ENCODE measurements at regions not wholly inside any gene's neighbourhood (a gene's known extent, or its start where the extent isn't known, plus 50 kb on each side); places are given as distances from the start of the nearest gene placed in this dataset.

DNA sequence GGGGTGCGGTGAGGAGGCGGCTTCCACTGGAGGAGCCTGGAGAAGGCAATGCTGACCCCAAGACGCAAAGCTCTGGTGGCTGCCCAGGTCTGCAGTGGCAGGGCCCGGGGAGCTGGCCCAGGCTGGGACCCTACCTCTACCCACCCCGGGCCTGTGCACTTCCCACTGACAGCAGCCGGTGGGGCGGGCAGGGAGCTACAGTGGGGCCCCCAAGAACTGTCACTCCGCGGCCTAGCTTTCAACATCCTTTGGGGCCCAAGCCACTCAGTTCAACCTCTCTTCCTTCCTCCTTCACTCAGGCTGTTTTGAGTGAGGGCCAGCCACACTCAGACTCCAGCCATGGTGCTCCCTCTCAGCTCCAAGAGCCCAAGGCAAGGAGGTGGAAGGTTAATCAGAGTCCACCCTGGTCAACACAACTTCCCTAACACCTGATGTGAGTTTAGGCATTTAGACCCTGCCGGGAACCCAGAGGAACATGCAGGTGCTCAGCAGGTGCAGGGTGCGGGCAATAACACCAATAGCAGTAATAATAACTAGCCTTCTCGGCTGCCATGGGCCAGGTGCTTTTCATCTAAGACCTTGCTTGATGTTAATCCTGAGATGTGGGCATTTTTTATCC is 93.6 kb downstream of the ZFP36L2 start:
- 92% methylated on average over 10 of the region's 12 CpGs for WGBS (ENCODE audit: low lambda C conversion rate, missing lambda C conversion rate)
- Histone ChIP-seq H3K4me2 (no peak overlapping the region), H3K27me3 (no peaks in the 10 kb centered on the region), H3K4me1 (ENCODE audit: insufficient read depth) (peaks cover 27% of the 10 kb centered on the region), H3K27ac (peak overlapping the region; percentile 85), H2AFZ (no peak overlapping the region), H3K9me3 (ENCODE audit: low read depth) (no peaks in the 10 kb centered on the region), H3K4me3 (no peak overlapping the region), H3K9me2 (replicated peaks; ENCODE audit: insufficient read depth) (no peaks in the 10 kb centered on the region), H4K20me1 (ENCODE audit: insufficient read depth, poor library complexity, severe bottlenecking) (no peaks in the 10 kb centered on the region), H3K79me2 (no peaks in the 10 kb centered on the region), H3K36me3 (replicated peaks; ENCODE audit: insufficient read depth, low read depth) (no peaks in the 10 kb centered on the region)
- no peak for DNase-seq (ENCODE audit: low spot score)
- no peak for TF ChIP-seq EZH2 (IDR thresholded peaks at IDR 0.05; ENCODE audit: borderline replicate concordance)

DNA sequence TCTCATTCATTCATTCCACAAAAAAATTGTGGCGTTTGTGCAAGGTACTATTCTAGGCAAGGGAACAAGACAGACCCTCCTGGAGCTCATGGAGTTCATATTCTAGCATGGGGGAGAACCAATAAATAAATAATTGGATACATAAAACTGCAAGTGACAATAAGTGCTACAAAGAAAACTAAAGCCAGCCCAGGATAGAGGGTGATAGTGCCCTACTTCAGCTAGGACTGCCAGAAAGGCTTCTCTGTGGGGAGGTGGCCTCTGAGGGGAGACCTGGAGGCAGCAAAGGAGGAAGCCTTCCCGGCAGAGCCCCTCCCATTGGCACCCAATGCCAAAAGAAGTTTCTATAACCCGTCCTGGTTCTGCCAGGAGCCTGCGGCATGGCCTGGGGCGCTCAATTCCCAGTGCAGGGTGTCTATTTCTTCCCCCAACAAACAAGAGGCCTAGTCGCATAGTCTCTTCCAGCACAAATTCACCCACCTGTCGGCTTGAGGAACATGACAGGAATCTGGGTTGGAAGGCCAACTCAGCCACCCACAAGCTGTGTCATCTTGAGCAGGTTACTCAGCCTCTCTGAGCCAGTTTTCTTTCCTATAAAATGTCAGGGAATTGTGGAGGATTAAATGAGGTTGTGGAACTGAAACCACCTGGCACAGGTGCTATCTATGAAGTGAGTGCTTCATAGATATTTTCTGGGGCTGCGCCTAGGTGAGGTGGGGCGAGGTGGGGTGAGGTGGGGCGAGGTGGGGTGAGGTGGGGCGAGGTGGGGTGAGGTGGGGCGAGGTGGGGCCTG is 94.3 kb downstream of the ZFP36L2 start:
- H3K4me2 ChIP-seq: no peak overlapping the region

DNA sequence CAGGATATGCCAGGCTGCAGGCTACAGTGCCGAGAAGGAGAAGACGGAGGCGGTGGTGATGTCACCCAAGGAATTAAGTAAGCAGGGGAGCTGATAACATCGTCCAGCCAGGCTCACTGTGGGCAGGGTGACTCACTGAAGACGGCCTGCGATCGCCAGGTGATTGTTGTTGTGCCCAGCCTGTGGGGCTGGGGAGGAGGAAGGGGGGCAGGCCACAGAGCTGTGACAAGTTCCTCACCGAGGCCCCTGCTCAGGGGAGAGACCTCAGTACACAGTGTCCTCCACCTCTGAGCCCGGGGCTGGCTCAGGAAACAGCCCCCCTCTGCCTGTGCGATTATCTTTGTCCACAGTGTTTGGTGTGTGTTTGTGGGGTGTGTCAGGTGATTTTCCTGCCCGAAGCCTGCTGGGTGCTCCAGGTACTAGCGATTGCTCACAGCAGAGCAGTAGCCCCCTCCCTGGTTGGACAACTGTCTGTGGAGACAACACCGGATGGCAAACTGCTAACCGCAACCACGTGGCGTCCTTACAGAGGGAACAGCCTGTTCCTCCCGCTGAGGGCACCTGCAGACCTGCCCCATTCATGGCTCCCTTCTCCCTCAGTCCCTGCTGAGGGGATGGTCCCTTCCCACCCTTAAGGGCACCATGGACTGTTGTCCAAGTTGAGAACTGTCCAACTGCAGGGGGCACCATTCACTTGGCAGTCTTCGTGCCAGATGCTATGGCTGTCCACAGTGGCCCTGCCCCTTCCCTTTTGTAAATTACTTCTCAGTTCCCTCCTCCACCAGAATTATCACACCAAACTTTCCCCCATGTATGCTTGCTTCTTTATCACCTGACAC is 95.1 kb downstream of the ZFP36L2 start:
- Histone ChIP-seq H3K9me2 (replicated peaks; ENCODE audit: insufficient read depth) (no peaks in the 10 kb centered on the region), H2AFZ (no peak overlapping the region), H4K20me1 (ENCODE audit: insufficient read depth, poor library complexity, severe bottlenecking) (no peaks in the 10 kb centered on the region), H3K27me3 (no peaks in the 10 kb centered on the region), H3K27ac (peak overlapping the region; percentile 85), H3K9me3 (ENCODE audit: low read depth) (no peaks in the 10 kb centered on the region), H3K36me3 (replicated peaks; ENCODE audit: insufficient read depth, low read depth) (no peaks in the 10 kb centered on the region), H3K4me2 (no peak overlapping the region), H3K4me1 (ENCODE audit: insufficient read depth) (peaks cover 27% of the 10 kb centered on the region), H3K4me3 (no peak overlapping the region), H3K79me2 (no peaks in the 10 kb centered on the region)
- peak; percentile 91 for DNase-seq (ENCODE audit: low spot score)
- TF ChIP-seq EZH2phosphoT487 (IDR thresholded peaks at IDR 0.05; ENCODE audit: low read depth, severe bottlenecking, unreplicated experiment): no peak
- TF ChIP-seq, protein P1, sequence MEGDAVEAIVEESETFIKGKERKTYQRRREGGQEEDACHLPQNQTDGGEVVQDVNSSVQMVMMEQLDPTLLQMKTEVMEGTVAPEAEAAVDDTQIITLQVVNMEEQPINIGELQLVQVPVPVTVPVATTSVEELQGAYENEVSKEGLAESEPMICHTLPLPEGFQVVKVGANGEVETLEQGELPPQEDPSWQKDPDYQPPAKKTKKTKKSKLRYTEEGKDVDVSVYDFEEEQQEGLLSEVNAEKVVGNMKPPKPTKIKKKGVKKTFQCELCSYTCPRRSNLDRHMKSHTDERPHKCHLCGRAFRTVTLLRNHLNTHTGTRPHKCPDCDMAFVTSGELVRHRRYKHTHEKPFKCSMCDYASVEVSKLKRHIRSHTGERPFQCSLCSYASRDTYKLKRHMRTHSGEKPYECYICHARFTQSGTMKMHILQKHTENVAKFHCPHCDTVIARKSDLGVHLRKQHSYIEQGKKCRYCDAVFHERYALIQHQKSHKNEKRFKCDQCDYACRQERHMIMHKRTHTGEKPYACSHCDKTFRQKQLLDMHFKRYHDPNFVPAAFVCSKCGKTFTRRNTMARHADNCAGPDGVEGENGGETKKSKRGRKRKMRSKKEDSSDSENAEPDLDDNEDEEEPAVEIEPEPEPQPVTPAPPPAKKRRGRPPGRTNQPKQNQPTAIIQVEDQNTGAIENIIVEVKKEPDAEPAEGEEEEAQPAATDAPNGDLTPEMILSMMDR (IDR thresholded peaks at IDR 0.05; ENCODE audit: poor library complexity): peak; percentile 43
- WGBS (ENCODE audit: low lambda C conversion rate, missing lambda C conversion rate): 35% methylated on average over 18 of the region's 18 CpGs

More for the DNA sequence above, 94.3 kb downstream of the ZFP36L2 start:
- H3K4me1 ChIP-seq (ENCODE audit: insufficient read depth): peaks cover 27% of the 10 kb centered on the region
- peak overlapping the region; percentile 85 for H3K27ac ChIP-seq
- DNase-seq (ENCODE audit: low spot score): no peak
- no peak overlapping the region for H3K4me3 ChIP-seq
- WGBS (ENCODE audit: low lambda C conversion rate, missing lambda C conversion rate): 87% methylated on average over 7 of the region's 12 CpGs
- no peak overlapping the region for H2AFZ ChIP-seq
- no peaks in the 10 kb centered on the region for H3K9me2 ChIP-seq (replicated peaks; ENCODE audit: insufficient read depth)
- H3K36me3 ChIP-seq (replicated peaks; ENCODE audit: insufficient read depth, low read depth): no peaks in the 10 kb centered on the region
- H4K20me1 ChIP-seq (ENCODE audit: insufficient read depth, poor library complexity, severe bottlenecking): no peaks in the 10 kb centered on the region
- no peaks in the 10 kb centered on the region for H3K9me3 ChIP-seq (ENCODE audit: low read depth)
- no peaks in the 10 kb centered on the region for H3K27me3 ChIP-seq
- no peak for TF ChIP-seq EZH2phosphoT487 (IDR thresholded peaks at IDR 0.05; ENCODE audit: low read depth, severe bottlenecking, unreplicated experiment)
- TF ChIP-seq, protein P1 (IDR thresholded peaks at IDR 0.05; ENCODE audit: poor library complexity): no peak
- TF ChIP-seq EZH2 (IDR thresholded peaks at IDR 0.05; ENCODE audit: borderline replicate concordance): no peak
- no peaks in the 10 kb centered on the region for H3K79me2 ChIP-seq

DNA sequence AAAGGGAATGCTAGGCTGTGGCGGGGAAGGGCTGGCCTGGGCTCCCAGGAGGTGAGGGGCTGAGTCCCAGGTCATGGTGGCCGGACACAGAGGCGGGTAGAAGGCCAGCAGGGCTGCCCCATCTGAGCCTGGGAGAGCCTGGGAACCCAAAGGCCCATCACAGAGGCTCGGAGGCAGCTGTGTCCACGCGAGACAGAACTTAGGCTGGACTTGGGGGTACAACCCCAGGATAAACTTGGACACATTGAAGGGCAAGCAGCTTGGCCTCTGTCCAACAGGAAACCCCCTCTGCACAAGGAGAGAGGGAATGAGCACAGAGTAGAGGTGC is 95.9 kb downstream of the ZFP36L2 start:
- no peak for TF ChIP-seq EZH2 (IDR thresholded peaks at IDR 0.05; ENCODE audit: borderline replicate concordance)
- TF ChIP-seq, protein P1 (IDR thresholded peaks at IDR 0.05; ENCODE audit: poor library complexity): no peak
- no peak for TF ChIP-seq EZH2phosphoT487 (IDR thresholded peaks at IDR 0.05; ENCODE audit: low read depth, severe bottlenecking, unreplicated experiment)
- Histone ChIP-seq H3K79me2 (no peaks in the 10 kb centered on the region), H3K9me3 (ENCODE audit: low read depth) (no peaks in the 10 kb centered on the region), H3K4me3 (no peak overlapping the region), H3K4me1 (ENCODE audit: insufficient read depth) (peaks cover 27% of the 10 kb centered on the region), H2AFZ (no peak overlapping the region), H3K36me3 (replicated peaks; ENCODE audit: insufficient read depth, low read depth) (no peaks in the 10 kb centered on the region), H3K9me2 (replicated peaks; ENCODE audit: insufficient read depth) (no peaks in the 10 kb centered on the region), H3K4me2 (peak overlapping the region; percentile 36), H3K27ac (peak overlapping the region; percentile 85), H4K20me1 (ENCODE audit: insufficient read depth, poor library complexity, severe bottlenecking) (no peaks in the 10 kb centered on the region), H3K27me3 (no peaks in the 10 kb centered on the region)
- DNase-seq (ENCODE audit: low spot score): no peak
- whole genome bisulfite sequencing (ENCODE audit: low lambda C conversion rate, missing lambda C conversion rate): 96% methylated on average over 6 of the region's 6 CpGs
